ENCODE measurements at regions not wholly inside any gene's neighbourhood (a gene's known extent, or its start where the extent isn't known, plus 50 kb on each side); places are given as distances from the start of the nearest gene placed in this dataset.
A peak's percentile ranks its signal among the peaks of the same experiment; 100 is the strongest.

DNA sequence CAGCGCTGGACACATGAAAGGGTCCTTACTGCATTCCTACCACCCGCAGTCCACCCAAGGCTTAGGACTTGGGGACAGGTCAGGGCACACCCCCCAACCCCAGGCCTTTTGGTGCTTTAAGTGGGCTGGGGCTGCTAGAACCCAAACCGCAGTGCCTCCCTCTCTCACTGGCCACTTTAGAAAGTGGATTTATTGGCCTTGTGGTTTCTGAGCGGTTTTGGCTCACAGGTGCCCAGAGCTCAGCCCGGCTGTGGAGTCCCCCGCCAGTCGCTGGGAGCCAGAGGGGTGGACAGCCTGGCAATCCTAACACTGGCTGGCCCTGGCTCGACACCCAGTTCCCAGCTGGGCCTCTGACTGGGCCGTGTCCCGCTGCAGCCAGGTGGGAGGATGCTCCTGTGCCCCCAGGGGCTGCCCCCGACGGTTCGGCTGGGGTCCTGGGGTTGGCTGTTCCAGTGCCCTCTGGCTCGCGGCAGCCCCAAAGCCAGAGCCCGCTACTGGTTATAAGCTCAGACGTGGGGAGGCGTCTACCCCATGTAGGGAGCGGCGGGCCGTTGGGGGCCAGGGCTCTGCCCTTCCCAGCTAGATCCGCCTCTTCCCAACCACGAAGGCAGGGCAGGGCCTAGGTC is 65.2 kb upstream of the RNU6ATAC start:
- no peaks in the 10 kb centered on the region for H3K27me3 ChIP-seq (ENCODE audit: control insufficient read depth in 4 of 4, insufficient read depth in 4 of 4, low read length in 3 of 4)
- H3K36me3 ChIP-seq (ENCODE audit: control insufficient read depth in 4 of 4, insufficient read depth in 3 of 4, low read depth in 1 of 4, low read length in 3 of 4) = no peaks in the 10 kb centered on the region
- WGBS = 82% methylated on average over 23 of the region's 23 CpGs
- H3K4me1 ChIP-seq (ENCODE audit: control insufficient read depth in 4 of 4, insufficient read depth in 4 of 4, low read length in 3 of 4) = peaks cover 23 to 52% (median 41%) of the 10 kb centered on the region in 4 donors
- no peak for TF ChIP-seq TAF1 (conservative IDR thresholded peaks at IDR 0.05)
- TF ChIP-seq, protein P1, sequence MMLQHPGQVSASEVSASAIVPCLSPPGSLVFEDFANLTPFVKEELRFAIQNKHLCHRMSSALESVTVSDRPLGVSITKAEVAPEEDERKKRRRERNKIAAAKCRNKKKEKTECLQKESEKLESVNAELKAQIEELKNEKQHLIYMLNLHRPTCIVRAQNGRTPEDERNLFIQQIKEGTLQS (IDR thresholded peaks at IDR 0.05) = no peak
- no peak for TF ChIP-seq HNF4G (IDR thresholded peaks at IDR 0.05)
- no peak for TF ChIP-seq RXRA (IDR thresholded peaks at IDR 0.05)
- no peak for TF ChIP-seq NR2F2 (IDR thresholded peaks at IDR 0.05)
- TF ChIP-seq, protein P2, sequence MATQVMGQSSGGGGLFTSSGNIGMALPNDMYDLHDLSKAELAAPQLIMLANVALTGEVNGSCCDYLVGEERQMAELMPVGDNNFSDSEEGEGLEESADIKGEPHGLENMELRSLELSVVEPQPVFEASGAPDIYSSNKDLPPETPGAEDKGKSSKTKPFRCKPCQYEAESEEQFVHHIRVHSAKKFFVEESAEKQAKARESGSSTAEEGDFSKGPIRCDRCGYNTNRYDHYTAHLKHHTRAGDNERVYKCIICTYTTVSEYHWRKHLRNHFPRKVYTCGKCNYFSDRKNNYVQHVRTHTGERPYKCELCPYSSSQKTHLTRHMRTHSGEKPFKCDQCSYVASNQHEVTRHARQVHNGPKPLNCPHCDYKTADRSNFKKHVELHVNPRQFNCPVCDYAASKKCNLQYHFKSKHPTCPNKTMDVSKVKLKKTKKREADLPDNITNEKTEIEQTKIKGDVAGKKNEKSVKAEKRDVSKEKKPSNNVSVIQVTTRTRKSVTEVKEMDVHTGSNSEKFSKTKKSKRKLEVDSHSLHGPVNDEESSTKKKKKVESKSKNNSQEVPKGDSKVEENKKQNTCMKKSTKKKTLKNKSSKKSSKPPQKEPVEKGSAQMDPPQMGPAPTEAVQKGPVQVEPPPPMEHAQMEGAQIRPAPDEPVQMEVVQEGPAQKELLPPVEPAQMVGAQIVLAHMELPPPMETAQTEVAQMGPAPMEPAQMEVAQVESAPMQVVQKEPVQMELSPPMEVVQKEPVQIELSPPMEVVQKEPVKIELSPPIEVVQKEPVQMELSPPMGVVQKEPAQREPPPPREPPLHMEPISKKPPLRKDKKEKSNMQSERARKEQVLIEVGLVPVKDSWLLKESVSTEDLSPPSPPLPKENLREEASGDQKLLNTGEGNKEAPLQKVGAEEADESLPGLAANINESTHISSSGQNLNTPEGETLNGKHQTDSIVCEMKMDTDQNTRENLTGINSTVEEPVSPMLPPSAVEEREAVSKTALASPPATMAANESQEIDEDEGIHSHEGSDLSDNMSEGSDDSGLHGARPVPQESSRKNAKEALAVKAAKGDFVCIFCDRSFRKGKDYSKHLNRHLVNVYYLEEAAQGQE (IDR thresholded peaks at IDR 0.05) = no peak
- TF ChIP-seq, protein P3, sequence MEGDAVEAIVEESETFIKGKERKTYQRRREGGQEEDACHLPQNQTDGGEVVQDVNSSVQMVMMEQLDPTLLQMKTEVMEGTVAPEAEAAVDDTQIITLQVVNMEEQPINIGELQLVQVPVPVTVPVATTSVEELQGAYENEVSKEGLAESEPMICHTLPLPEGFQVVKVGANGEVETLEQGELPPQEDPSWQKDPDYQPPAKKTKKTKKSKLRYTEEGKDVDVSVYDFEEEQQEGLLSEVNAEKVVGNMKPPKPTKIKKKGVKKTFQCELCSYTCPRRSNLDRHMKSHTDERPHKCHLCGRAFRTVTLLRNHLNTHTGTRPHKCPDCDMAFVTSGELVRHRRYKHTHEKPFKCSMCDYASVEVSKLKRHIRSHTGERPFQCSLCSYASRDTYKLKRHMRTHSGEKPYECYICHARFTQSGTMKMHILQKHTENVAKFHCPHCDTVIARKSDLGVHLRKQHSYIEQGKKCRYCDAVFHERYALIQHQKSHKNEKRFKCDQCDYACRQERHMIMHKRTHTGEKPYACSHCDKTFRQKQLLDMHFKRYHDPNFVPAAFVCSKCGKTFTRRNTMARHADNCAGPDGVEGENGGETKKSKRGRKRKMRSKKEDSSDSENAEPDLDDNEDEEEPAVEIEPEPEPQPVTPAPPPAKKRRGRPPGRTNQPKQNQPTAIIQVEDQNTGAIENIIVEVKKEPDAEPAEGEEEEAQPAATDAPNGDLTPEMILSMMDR (IDR thresholded peaks at IDR 0.05; ENCODE audit: low read depth, low read length, missing input control) = no peak
- TF ChIP-seq, protein P4, sequence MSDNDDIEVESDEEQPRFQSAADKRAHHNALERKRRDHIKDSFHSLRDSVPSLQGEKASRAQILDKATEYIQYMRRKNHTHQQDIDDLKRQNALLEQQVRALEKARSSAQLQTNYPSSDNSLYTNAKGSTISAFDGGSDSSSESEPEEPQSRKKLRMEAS (IDR thresholded peaks at IDR 0.05) = no peak
- no peak for TF ChIP-seq SP1 (IDR thresholded peaks at IDR 0.05)
- no peak for TF ChIP-seq RAD21 (IDR thresholded peaks at IDR 0.05)
- TF ChIP-seq FOXA2 (IDR thresholded peaks at IDR 0.05) = no peak
- TF ChIP-seq, protein P5, sequence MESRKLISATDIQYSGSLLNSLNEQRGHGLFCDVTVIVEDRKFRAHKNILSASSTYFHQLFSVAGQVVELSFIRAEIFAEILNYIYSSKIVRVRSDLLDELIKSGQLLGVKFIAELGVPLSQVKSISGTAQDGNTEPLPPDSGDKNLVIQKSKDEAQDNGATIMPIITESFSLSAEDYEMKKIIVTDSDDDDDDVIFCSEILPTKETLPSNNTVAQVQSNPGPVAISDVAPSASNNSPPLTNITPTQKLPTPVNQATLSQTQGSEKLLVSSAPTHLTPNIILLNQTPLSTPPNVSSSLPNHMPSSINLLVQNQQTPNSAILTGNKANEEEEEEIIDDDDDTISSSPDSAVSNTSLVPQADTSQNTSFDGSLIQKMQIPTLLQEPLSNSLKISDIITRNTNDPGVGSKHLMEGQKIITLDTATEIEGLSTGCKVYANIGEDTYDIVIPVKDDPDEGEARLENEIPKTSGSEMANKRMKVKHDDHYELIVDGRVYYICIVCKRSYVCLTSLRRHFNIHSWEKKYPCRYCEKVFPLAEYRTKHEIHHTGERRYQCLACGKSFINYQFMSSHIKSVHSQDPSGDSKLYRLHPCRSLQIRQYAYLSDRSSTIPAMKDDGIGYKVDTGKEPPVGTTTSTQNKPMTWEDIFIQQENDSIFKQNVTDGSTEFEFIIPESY (IDR thresholded peaks at IDR 0.05) = no peak
- TF ChIP-seq GABPA (IDR thresholded peaks at IDR 0.05 in 1 of 2, conservative IDR thresholded peaks at IDR 0.05 in 1 of 2) = no peak
- no peak for TF ChIP-seq JUND (IDR thresholded peaks at IDR 0.05)
- no peak for TF ChIP-seq YY1 (IDR thresholded peaks at IDR 0.05)
- TF ChIP-seq FOXA1 (IDR thresholded peaks at IDR 0.05) = no peak
- no peak for TF ChIP-seq HNF4A (conservative IDR thresholded peaks at IDR 0.05)
- TF ChIP-seq EGR1 (IDR thresholded peaks at IDR 0.05; ENCODE audit: low read depth in 2 of 2) = no peak
- H3K9me3 ChIP-seq (ENCODE audit: control insufficient read depth in 4 of 4, low read length in 3 of 4) = no peaks in the 10 kb centered on the region
- no peak for DNase-seq (ENCODE audit: low spot score)
- no peak overlapping the region for H3K27ac ChIP-seq (ENCODE audit: low read depth in 1 of 2, low read length in 2 of 2)
- peak overlapping the region in 1 of 2 donors; percentile 18 for H3K9ac ChIP-seq (ENCODE audit: low read depth in 1 of 2, low read length in 2 of 2)
- no peak overlapping the region for H3K4me3 ChIP-seq (ENCODE audit: low read depth in 1 of 3, low read length in 3 of 3)
